ENCODE measurements at regions not wholly inside any gene's neighbourhood (a gene's known extent, or its start where the extent isn't known, plus 50 kb on each side); places are given as distances from the start of the nearest gene placed in this dataset.

GRCh38 chr4:156459584-156459983 lies 505.9 kb upstream of the CTSO start:
- in situ Hi-C loops (cut with HindIII; ENCODE audit: low sequenced_read_pairs) = no loop called here

GRCh38 chr4:156456830-156457229 lies 503.2 kb upstream of the CTSO start:
- DNase-seq (ENCODE audit: low spot score) = no peak
- in situ Hi-C loops (cut with HindIII; ENCODE audit: low sequenced_read_pairs) = no loop called here

More at GRCh38 chr4:156459584-156459983, 505.9 kb upstream of the CTSO start:
- no peak for DNase-seq (ENCODE audit: low spot score)

DNA sequence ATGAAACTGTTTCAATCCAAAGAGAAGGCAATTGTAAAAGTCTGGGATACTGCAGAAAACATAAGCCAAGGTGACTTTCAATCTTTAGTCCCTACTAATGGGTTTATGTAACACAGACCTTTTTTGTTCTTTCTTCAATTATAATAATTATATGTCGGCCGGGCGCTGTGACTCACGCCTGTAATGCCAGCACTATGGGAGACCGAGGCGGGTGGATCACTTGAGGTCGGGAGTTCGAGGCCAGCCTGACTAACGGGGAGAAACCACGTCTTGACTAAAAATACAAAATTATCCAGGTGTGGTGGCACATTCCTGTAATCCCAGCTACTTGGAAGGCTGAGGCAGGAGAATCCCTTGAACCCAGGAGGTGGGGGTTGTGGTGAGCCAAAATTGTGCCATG lies 489.8 kb upstream of the CTSO start:
- DNase-seq (ENCODE audit: low spot score) = no peak
- in situ Hi-C loops (cut with HindIII; ENCODE audit: low sequenced_read_pairs) = no loop called here

DNA sequence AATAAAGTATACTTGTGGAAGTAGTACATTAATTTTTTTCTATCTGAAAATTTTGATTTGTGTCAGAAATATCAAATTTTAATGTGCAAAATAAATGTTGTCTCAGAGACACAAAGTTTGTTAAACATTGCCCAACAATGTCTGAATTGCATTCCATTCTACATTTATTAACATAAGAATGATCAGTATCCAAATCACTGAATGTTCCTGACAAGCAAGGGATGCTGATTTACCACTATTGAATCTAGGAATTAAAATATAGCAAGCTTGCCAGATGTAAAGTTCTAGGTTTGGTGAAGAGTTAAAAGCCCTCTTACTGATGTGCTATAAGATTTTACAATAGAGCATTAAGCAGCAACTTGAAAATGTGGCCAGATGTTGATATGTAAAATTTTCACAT lies 489.2 kb upstream of the CTSO start:
- DNase-seq (ENCODE audit: low spot score) = no peak
- in situ Hi-C loops (cut with HindIII; ENCODE audit: low sequenced_read_pairs) = no loop called here

DNA sequence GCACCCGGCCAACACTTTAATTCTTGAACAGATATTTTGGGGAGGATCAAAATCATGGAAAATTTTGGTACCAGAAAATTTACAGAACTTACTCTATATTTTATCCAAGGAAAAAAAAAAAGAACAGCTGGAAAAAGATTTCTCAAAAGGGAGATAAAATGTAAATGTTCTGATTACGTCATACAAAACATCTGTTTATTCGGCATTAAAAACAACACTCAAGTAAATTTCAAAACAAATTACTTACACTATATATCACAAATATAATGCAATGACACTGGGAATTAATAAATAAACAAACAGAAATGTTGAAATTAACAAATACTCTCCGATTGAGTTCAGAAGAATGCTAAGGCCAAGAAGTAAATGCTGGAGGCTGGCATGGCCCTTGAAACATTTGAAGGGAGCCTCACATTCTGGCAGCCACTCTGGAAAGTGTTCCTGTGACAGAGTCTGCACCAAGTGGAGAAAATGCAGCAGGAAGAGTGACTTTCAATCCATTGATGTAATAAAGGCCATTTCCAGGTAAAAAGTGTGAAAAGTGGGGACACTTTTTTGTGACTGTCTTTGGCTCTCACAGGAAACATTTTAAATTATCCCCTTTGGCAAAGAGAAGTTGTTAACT lies 486.0 kb upstream of the CTSO start:
- in situ Hi-C loops (cut with HindIII; ENCODE audit: low sequenced_read_pairs) = no loop called here
- no peak for DNase-seq (ENCODE audit: low spot score)

DNA sequence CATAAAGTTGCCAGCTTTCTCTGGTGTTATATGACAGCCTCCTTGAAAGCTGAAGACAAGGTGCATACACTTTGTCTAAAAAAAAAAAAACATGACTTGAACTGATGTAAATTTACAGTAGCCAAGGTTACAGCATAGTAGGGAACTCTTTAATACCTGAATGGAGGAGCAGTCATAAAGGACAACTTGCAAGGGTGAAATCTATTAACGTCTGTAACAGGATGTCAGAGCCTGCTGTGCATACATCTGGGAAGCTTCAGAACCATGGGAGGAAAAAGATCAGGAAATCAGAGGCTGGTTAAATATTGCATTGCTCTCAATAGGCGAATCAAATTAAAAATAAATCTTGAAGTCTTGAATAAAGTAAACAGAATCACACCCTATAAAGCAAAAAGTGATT lies 484.0 kb upstream of the CTSO start:
- in situ Hi-C loops (cut with HindIII; ENCODE audit: low sequenced_read_pairs) = no loop called here
- no peak for DNase-seq (ENCODE audit: low spot score)

DNA sequence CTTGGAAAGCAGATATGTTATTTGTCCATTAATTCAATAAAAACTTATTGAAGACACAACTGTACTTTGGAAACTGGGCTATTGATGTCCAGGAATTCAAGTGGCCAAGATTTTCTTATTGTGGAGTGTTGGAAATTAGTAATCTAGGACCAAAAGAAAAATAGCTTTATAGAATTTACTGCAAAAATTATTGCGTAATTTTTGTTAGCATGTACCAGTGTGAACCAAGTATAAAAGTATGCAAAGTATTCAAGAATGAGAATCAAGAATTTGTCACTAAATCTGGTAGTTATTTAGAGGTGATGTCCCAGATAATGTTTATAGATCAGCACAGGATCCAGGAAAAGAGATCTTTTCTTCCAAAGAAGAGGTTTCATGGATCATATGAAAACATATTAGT lies 468.9 kb upstream of the CTSO start:
- in situ Hi-C loops (cut with HindIII; ENCODE audit: low sequenced_read_pairs) = no loop called here
- no peak for DNase-seq (ENCODE audit: low spot score)

DNA sequence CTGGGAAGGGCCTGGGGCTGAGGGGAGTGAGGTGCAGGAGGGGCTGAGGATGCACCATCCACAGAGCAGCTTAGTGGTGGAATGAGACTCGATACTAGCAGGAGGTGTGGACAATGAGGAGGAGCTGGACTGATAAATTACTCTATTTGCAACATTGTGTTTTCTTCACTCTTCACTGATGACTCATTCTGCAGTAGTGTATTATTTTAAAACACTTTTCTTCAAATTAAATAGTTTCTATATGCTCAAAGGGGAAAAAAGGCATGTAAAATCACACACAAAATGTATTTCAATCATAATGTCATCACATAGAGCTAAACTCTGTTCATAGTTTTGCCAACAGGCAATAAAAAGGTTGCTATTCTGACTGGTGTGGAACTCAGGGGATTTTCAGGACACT lies 467.0 kb upstream of the CTSO start:
- in situ Hi-C loops (cut with HindIII; ENCODE audit: low sequenced_read_pairs) = no loop called here

DNA sequence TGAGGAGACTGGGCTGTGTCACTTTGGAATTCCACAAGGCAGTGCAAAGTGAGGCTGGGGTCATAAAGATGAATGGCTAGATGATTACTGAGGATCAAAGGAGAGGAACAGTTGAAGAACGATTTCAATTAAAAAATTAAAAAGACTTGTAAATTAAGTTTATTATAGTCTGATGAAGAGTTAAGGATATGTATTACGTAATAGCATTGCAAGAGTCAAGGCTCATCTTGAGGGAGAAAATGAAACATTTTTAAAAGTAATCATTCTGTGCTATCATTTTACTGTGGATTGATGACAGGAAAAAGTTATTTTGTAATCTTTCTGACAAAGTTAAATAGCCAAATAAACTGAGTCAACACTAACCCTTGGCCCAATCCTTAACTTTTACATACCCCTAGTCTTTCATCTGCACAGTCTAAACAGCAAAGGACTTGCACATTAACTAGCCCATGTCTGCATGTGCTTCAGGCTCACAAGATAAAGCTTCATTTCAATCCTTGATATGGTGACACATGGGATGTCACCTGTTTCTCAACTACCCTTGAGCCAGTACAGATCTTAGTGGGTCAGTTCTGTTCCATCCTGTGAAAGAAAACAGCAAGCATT lies 465.5 kb upstream of the CTSO start:
- in situ Hi-C loops (cut with HindIII; ENCODE audit: low sequenced_read_pairs) = no loop called here
- DNase-seq (ENCODE audit: low spot score) = no peak

More for the DNA sequence above, 467.0 kb upstream of the CTSO start:
- DNase-seq (ENCODE audit: low spot score) = no peak

- in situ Hi-C loops (cut with HindIII; ENCODE audit: low sequenced_read_pairs) = no loop called here
- DNase-seq (ENCODE audit: low spot score) = no peak
Measured at GRCh38 chr4:156414406-156414805, 460.7 kb upstream of the CTSO start.

DNA sequence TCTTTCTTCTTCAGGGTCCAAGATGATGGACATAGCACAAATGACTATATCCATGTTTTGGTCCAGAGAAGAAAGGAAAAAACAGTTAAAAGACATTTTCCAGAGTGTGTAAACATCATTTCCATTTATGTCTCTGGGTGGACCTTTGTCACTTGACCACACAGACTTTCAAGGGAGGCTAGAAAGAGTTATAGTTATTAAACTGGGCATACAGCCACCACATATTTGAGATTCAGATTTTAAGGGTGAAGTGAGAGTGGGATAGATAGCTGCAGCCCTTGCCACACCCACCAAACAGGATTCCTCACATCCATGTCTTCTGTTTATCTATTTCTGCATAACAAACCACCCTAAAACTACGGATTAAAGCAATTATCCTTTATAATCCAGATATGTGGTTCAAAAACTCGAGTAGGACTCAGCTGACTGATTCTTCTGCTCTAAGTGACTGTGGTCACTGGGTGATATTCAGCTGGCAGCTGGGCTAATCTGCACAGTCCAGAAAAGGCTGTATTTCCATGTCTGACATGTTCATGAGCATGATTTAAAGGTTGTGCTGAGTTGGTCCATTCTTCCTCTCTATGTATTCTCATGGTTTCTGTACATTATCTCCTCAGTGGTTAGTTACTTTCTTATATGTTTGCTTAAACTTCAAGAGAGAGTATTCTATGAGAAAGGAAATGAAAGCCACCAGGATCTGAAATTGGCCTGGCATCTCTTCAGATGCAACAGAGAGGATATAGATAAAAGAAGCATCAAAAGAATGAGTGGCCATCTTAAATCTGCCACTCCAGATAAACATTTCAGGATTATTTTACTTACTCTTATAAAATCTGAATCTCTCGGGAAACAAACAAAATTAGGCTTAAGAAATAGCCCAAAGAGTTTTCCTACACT lies 459.8 kb upstream of the CTSO start:
- no peak for DNase-seq (ENCODE audit: low spot score)
- in situ Hi-C loops (cut with HindIII; ENCODE audit: low sequenced_read_pairs) = no loop called here

DNA sequence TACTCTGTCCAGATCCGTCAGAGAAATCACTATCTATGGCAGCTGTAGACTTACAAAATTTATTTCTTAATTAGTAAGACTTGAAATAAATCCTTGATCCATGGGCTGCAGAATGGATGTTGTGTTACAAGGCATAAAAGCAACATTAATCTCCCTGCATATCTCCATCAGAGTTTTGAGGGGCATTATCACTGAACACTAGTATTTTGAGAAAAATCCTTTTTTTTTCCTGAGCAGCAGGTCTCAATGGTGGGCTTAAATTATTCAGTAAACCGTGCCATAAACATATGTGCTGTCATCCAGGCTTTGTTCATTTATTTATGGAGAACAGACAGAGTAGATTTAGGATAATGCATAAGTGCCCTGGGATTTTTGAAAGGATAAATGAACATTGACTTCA lies 457.9 kb upstream of the CTSO start:
- no peak for DNase-seq (ENCODE audit: low spot score)
- in situ Hi-C loops (cut with HindIII; ENCODE audit: low sequenced_read_pairs) = no loop called here

- DNase-seq (ENCODE audit: low spot score) = no peak
Measured at GRCh38 chr4:156408749-156409148, 455.1 kb upstream of the CTSO start.

GRCh38 chr4:156401371-156401770 lies 447.7 kb upstream of the CTSO start:
- no peak for DNase-seq (ENCODE audit: low spot score)
- in situ Hi-C loops (cut with HindIII; ENCODE audit: low sequenced_read_pairs) = no loop called here

More at GRCh38 chr4:156408749-156409148, 455.1 kb upstream of the CTSO start:
- in situ Hi-C loops (cut with HindIII; ENCODE audit: low sequenced_read_pairs) = no loop called here

GRCh38 chr4:156396534-156396933 lies 442.9 kb upstream of the CTSO start:
- no peak for DNase-seq (ENCODE audit: low spot score)
- in situ Hi-C loops (cut with HindIII; ENCODE audit: low sequenced_read_pairs) = no loop called here

- no peak for DNase-seq (ENCODE audit: low spot score)
- in situ Hi-C loops (cut with HindIII; ENCODE audit: low sequenced_read_pairs) = no loop called here
Measured at GRCh38 chr4:156391325-156391653, 437.6 kb upstream of the CTSO start.

DNA sequence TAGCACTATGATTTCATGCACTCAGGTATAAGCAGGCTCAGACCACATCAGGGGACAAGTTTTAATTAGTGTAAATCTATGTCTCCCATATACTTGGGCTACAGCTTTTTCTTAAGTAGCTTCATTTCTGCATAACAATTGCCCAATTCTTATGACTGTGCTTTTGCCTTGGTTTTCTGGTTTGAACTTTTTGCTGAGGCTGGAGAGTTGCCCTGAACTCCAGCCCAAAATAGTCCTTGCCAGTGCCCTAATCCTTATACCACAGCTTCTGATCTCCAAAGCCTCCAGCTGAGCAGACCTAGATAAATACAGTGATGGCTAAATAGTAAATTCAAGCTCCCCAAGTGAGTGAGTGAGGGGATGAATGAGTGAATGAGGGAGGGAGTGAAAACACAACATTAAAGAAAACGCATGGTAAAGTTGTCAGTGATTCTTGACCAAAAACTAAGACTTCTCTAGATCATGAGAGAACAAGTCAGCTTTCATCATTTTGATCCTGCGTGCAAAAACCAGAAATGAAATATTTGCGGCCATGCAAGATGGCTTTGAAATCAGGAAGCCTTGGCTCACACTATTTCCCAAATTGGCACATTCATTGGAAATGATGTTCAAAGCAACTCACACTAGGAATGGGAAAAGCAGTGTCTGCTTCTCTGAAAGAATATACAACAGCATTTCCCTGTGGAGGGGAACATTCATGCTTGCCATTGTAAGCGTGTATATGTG lies 437.1 kb upstream of the CTSO start:
- in situ Hi-C loops (cut with HindIII; ENCODE audit: low sequenced_read_pairs) = no loop called here
- no peak for DNase-seq (ENCODE audit: low spot score)

- no peak for DNase-seq (ENCODE audit: low spot score)
- in situ Hi-C loops (cut with HindIII; ENCODE audit: low sequenced_read_pairs) = no loop called here
Measured at GRCh38 chr4:156388826-156389225, 435.2 kb upstream of the CTSO start.

- in situ Hi-C loops (cut with HindIII; ENCODE audit: low sequenced_read_pairs) = no loop called here
- no peak for DNase-seq (ENCODE audit: low spot score)
Measured at GRCh38 chr4:156378033-156378665, 424.5 kb upstream of the CTSO start.
